B cell (primary cell): ENCODE measurements at regions not wholly inside any gene's neighbourhood (a gene's known extent, or its start where the extent isn't known, plus 50 kb on each side); places are given as distances from the start of the nearest gene placed in this dataset.
"Not testable (repeated sequence)": the region's sequence is repeated elsewhere in the genome, so short reads cannot be mapped to it uniquely, and the experiment has no call there.

Source experiments
- ATAC-seq: fragments of 200-7000 bp; cut with Tn5 transposase; one replicate; pipeline ENCODE4 v1.10.0; 2021; ENCODE audit warnings: low read depth, mild to moderate bottlenecking, moderate number of reproducible peaks, moderate library complexity
- CTCF ChIA-PET: fragments of 350-600 bp; sonication (Branson Sonifier 250); formaldehyde crosslinking; loops from one replicate; lab custom pipeline; 2021; ENCODE audit warnings: antibody characterized with exemption, inconsistent platforms; lab: Charles Lee
- POLR2A ChIA-PET: fragments of 350-600 bp; sonication (Branson Sonifier 250); formaldehyde crosslinking; loops from one replicate; lab custom pipeline; 2021; ENCODE audit warnings: antibody characterized with exemption; lab: Charles Lee
- DNase-seq: peaks from one replicate; pipeline ENCODE4 v3.0.0; 2013
- H2AFZ ChIP-seq: 2 replicates; pipeline ENCODE4 v1.6.1; 2012; ENCODE audit warnings: mild to moderate bottlenecking, low read depth, low read length; ENCODE audit not compliant: insufficient read depth, poor library complexity, severe bottlenecking
- H3K27ac ChIP-seq, 2 donors: 1 replicate in 1 of 2; 2 replicates in 1 of 2; pipeline ENCODE4 v1.5.1; 2012 to 2013; ENCODE audit warnings: low read length in 2 of 2, mild to moderate bottlenecking in 2 of 2, moderate library complexity in 1 of 2
- H3K27me3 ChIP-seq, 4 experiments: fragments of 200-600 bp in 1 of 4; sonication (generic) in 1 of 4; replicated peaks in 1 of 4; 1 replicate in 2 of 4; 2 replicates in 2 of 4; pipeline versions ENCODE4 v1.6.1 to v1.7.0; 2013 to 2016; ENCODE audit warnings: low read length in 3 of 4, mild to moderate bottlenecking in 2 of 4, mixed read lengths in 1 of 4, moderate library complexity in 1 of 4; ENCODE audit not compliant: insufficient read depth in 4 of 4, control insufficient read depth in 3 of 4; ENCODE audit errors: control extremely low read depth in 1 of 4
- H3K36me3 ChIP-seq, 2 experiments: replicated peaks in 1 of 2; 1 replicate in 1 of 2; 2 replicates in 1 of 2; pipeline versions ENCODE4 v1.6.1 to v1.7.1; 2013; ENCODE audit warnings: low read length in 1 of 2; ENCODE audit not compliant: insufficient read depth in 2 of 2, control insufficient read depth in 1 of 2; ENCODE audit errors: control extremely low read depth in 1 of 2, extremely low read depth in 1 of 2
- H3K4me1 ChIP-seq, 2 donors: fragments of 200-600 bp in 1 of 2; sonication (generic) in 1 of 2; 1 replicate in 1 of 2; 2 replicates in 1 of 2; pipeline versions ENCODE4 v1.5.1 to v1.6.1; 2013 to 2017; ENCODE audit warnings: low read length in 2 of 2; ENCODE audit not compliant: control insufficient read depth in 2 of 2, insufficient read depth in 2 of 2
- H3K4me2 ChIP-seq: replicated peaks from 2 replicates; pipeline ENCODE3; 2012; ENCODE audit warnings: mild to moderate bottlenecking, low read depth, low read length; ENCODE audit not compliant: poor library complexity, severe bottlenecking
- H3K4me3 ChIP-seq, 5 experiments: fragments of 200-600 bp in 1 of 5; sonication (generic) in 1 of 5; 1 replicate in 3 of 5; 2 replicates in 2 of 5; pipeline versions ENCODE4 v1.5.1 to v1.7.0; 2011 to 2016; ENCODE audit warnings: low read length in 4 of 5, mild to moderate bottlenecking in 4 of 5, low read depth in 2 of 5, control low read depth in 1 of 5, moderate library complexity in 1 of 5; ENCODE audit not compliant: insufficient read depth in 1 of 5; ENCODE audit errors: control extremely low read depth in 1 of 5, extremely low read depth in 1 of 5
- H3K79me2 ChIP-seq: fragments of 200-600 bp; sonication (generic); one replicate; pipeline ENCODE4 v1.6.0; 2016; ENCODE audit warnings: low read length; ENCODE audit not compliant: control insufficient read depth, insufficient read depth
- H3K9ac ChIP-seq: fragments of 200-600 bp; sonication (generic); 2 replicates; pipeline ENCODE4 v1.6.1; 2017; ENCODE audit warnings: mild to moderate bottlenecking, low read length, moderate library complexity
- H3K9me3 ChIP-seq, 3 donors: one replicate each; pipeline versions ENCODE4 v1.6.1 to v1.7.1; 2013; ENCODE audit warnings: low read length in 2 of 3; ENCODE audit not compliant: control insufficient read depth in 2 of 3, insufficient read depth in 1 of 3; ENCODE audit errors: control extremely low read depth in 1 of 3
- H4K20me1 ChIP-seq: 2 replicates; pipeline ENCODE4 v1.6.0; 2012; ENCODE audit warnings: mild to moderate bottlenecking, low read length; ENCODE audit not compliant: insufficient read depth, control insufficient read depth, poor library complexity, severe bottlenecking
- H3K27ac Mint-ChIP-seq: one replicate; pipeline ENCODE4 v1.8.0; 2021; ENCODE audit warnings: mixed read lengths
- H3K27me3 Mint-ChIP-seq: one replicate; pipeline ENCODE4 v1.8.0; 2021; ENCODE audit warnings: mixed read lengths
- H3K4me1 Mint-ChIP-seq: one replicate; pipeline ENCODE4 v1.8.0; 2021; ENCODE audit warnings: mixed read lengths
- H3K4me3 Mint-ChIP-seq: one replicate; pipeline ENCODE4 v1.8.0; 2021; ENCODE audit warnings: mixed read lengths
- H3K9me3 Mint-ChIP-seq: one replicate; pipeline ENCODE4 v1.8.0; 2022; ENCODE audit warnings: mixed read lengths; ENCODE audit not compliant: insufficient read depth
- WGBS: methylation state at CpG from one replicate; pipeline ENCODE4 v1.1.5; 2013; ENCODE audit warnings: missing lambda C conversion rate; ENCODE audit not compliant: insufficient coverage; 5-methylcytosine and 5-hydroxymethylcytosine counted together
- intact Hi-C: fragments of 100-400 bp; cut with micrococcal nuclease; formaldehyde crosslinking; loops from one replicate; pipeline ENCODE4 v1.10.0; 2022

DNA sequence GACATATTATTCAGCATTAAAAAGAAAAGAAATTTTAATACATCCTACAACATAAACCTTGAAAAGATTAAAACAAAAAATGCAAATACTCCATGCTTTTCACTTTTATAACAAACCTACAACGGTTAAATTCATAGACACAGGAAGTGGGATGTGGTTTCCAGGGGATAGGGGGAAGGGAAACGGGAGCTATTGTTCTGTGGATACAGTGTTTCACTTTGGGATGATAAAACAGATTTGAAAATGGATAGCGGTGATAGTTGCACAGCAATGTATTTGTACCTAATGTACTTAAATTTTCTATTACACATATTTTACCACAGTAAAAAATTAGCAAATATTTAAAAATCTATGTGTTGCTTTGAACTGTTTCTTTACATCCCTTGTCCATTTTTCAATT, 368.0 kb downstream of the CDY2B start:
- H3K27me3 Mint-ChIP-seq, H3K4me3 ChIP-seq, H3K27me3 ChIP-seq, CTCF ChIA-PET, H3K27ac ChIP-seq, H3K79me2 ChIP-seq, H3K9ac ChIP-seq, DNase-seq, H3K27ac Mint-ChIP-seq, H3K4me1 ChIP-seq, intact Hi-C loops, H4K20me1 ChIP-seq, H2AFZ ChIP-seq, H3K4me2 ChIP-seq, ATAC-seq, H3K4me1 Mint-ChIP-seq, H3K9me3 Mint-ChIP-seq, H3K36me3 ChIP-seq, H3K4me3 Mint-ChIP-seq, POLR2A ChIA-PET, H3K9me3 ChIP-seq: not testable (repeated sequence)
- no CpG with 5 or more reads among the region's 3 CpGs for WGBS

DNA sequence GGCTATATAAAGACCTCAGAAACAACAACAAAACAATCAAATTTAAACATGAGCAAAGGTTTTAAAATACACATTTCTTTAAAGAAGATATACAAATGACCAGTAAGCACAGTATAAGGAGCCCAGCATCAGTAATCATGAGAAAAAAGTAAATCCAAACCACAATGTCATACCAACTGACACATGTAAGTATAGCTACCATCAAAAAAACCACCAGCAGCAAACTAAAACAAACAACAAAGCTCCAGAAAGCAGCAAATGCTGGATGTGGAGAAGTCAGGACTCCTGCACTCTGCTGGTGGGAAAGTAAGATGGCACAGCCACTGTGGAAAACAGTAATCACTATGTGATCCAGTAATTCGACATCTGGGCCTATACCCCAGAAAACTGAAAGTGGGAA, 368.5 kb downstream of the CDY2B start:
- DNase-seq, H3K27ac ChIP-seq, H3K27me3 ChIP-seq, H3K4me1 Mint-ChIP-seq, H3K4me3 Mint-ChIP-seq, H3K9ac ChIP-seq, CTCF ChIA-PET, ATAC-seq, H3K36me3 ChIP-seq, H3K9me3 Mint-ChIP-seq, H3K79me2 ChIP-seq, H3K27ac Mint-ChIP-seq, H4K20me1 ChIP-seq, H3K4me1 ChIP-seq, H3K4me2 ChIP-seq, intact Hi-C loops, H2AFZ ChIP-seq, H3K9me3 ChIP-seq, POLR2A ChIA-PET, H3K4me3 ChIP-seq, H3K27me3 Mint-ChIP-seq: not testable (repeated sequence)
- no CpG with 5 or more reads among the region's 1 CpG for WGBS

DNA sequence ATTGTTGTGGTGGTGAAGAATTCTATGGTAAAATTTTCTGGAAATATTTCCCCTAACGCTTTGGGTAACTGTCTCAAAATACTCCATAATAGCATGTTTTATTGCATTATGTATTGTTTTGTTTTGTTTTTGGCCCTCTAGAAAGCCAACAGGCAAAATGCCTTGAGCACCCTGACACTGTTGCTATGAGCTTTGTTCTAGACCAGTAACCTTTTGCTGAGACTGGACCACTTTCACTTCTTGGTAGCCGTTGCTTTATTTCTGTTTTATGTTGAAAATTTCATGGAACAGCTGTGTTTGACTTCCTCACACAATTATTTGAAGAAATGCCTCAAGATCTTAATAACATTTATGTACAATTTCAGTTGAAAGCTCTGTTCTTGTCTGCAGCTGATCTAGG, 374.2 kb downstream of the CDY2B start:
- H3K4me3 ChIP-seq, ATAC-seq, H3K36me3 ChIP-seq, H3K9me3 Mint-ChIP-seq, H3K79me2 ChIP-seq, H3K9me3 ChIP-seq, H3K4me1 ChIP-seq, H3K27ac Mint-ChIP-seq, POLR2A ChIA-PET, H3K27me3 Mint-ChIP-seq, intact Hi-C loops, H3K4me2 ChIP-seq, H3K27me3 ChIP-seq, H4K20me1 ChIP-seq, H3K27ac ChIP-seq, H3K4me3 Mint-ChIP-seq, DNase-seq, CTCF ChIA-PET, H2AFZ ChIP-seq, H3K9ac ChIP-seq, H3K4me1 Mint-ChIP-seq: not testable (repeated sequence)
- WGBS, result no CpG with 5 or more reads among the region's 2 CpGs

DNA sequence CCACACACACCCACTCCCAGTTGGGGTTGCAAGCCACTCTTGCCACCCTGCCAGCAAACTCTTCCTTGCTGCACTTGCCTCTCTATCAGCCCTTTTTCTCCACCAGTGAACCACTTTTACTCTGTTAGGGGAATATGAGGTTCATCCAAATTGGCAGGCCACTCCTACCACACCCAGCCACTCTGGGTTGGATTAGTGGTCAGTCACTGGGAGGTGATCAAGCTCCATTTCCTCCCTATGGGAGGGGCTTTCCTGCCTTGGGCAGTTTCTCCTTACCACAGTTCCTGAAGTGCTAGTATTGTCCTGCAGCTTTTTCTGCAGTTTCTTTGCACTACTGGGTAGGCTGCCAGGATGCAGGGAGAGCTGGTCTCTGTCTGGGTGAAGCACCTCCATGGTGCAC, 395.3 kb downstream of the CDY2B start:
- H3K4me3 ChIP-seq, DNase-seq, H3K27ac ChIP-seq, H3K9me3 ChIP-seq, H4K20me1 ChIP-seq, H3K9ac ChIP-seq, H3K4me2 ChIP-seq, H3K27me3 Mint-ChIP-seq, CTCF ChIA-PET, H3K4me1 Mint-ChIP-seq, H3K4me3 Mint-ChIP-seq, POLR2A ChIA-PET, H2AFZ ChIP-seq, H3K27ac Mint-ChIP-seq, H3K4me1 ChIP-seq, H3K27me3 ChIP-seq, H3K79me2 ChIP-seq, ATAC-seq, intact Hi-C loops, H3K36me3 ChIP-seq, H3K9me3 Mint-ChIP-seq: not testable (repeated sequence)
